ENCODE measurements at regions not wholly inside any gene's neighbourhood (a gene's known extent, or its start where the extent isn't known, plus 50 kb on each side); places are given as distances from the start of the nearest gene placed in this dataset.

GRCh38 chr1:112040891-112041740, 51.6 kb upstream of the KCND3 start:
- DNase-seq: no peak

- DNase-seq: no peak
Measured at GRCh38 chr1:112043901-112044300, 54.4 kb upstream of the KCND3 start.

DNA sequence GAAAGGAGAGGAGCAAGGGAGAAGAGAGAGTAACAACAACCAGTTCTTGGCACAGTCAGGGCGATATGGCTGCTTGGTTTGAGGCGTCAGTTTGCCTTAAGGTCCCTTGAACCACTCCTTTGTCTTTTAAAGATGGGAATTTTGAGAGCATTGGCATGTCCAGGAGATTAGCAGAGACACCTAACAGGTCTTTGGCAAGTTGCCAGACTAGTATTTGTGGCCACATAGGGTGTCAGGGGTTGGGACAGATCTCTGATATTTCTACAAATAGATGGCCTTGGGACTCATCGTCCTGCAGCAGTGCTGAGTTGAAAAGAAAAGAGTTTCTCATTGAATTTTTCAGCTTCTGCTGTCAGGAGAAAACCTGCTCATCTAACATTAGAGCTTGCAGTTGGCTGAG, 55.3 kb upstream of the KCND3 start:
- no peak for DNase-seq

DNA sequence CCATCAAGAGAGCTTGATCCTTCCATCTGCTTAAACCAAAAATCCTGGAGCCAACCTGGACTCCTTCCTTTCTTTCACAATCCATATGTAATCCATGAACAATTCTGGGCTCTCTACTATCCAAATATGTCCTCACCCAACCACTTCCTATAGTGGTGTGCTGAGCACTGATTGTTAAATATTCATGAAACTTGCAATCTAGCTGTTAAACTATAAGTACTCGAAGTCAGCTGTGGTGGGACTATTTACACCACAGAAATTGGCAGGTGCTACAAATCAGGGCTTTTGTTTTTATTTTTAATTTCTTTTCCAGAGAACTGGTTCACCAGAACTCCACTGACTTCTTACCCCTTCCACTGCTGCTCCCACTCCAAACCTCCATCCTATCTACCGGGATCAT, 57.2 kb upstream of the KCND3 start:
- DNase-seq: no peak

- no peak for DNase-seq
Measured at GRCh38 chr1:112048421-112048820, 59.0 kb upstream of the KCND3 start.

DNA sequence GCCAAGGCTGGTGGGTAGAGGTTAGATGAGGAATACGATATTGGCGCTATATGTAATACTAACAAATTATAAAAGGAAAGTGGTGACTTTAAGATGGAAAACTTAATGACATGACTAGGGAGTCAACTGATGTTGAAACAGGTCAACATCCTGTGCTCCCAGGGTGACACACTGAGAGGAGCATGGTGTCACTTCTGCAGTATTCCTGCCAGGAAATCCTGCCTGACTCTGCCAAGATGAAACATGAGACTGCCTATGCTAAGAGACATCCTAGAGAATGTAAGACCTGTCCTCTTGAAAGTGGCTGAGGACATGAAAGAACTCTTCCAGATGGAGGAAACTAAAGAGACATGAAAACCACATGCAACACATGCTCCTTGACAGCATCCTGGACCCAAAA, 65.0 kb upstream of the KCND3 start:
- DNase-seq: no peak

- no peak for DNase-seq
Measured at GRCh38 chr1:112056354-112056753, 66.9 kb upstream of the KCND3 start.

DNA sequence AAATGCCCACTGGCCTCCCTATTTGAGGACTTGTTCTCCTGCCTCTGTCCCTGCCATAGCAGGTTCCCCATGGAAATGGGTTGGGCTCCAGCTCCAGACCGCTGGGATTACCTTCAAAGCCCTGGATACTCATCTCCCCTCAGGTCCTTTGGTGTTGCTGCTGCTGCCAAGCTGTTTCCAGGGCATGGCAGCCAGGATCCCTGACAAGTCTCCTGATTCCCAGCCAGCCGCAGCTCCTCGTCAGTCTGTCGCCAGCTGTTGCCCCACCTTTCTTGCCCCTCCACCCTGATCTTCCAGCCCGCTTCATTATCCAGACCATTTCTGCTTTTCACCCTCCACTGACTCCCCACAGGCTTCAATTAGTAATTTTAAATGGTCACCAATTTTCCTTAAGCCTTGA, 68.3 kb upstream of the KCND3 start:
- DNase-seq: no peak

DNA sequence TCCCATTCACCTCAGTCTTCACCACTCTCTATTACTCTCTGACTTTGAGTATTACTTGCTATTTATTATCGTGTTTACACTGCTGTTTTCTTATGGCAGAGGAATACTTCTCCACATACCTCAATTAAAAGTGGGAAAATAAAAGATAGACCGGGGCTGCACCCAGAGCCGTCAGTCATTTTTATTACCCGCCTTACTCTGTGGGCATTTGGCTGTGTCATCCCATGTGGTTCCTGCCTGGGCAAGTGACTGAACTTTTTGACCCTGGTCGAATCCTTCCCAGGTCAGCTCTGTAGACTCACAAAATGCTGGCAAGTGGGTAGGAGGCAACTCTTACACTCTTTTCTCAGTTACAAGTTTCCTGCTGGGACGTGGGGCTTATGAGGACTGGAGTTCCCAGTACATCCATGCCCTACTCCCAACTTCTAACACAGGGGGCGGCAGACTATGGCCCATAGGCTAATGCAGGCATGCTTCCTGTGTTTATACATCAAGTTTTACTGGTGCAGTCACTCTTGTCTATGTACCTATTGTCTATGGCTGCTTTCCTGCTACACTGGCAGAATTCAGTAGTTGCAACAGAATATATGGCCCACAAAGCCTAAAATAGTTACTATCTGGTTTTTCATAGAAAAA, 69.5 kb upstream of the KCND3 start:
- DNase-seq: no peak

DNA sequence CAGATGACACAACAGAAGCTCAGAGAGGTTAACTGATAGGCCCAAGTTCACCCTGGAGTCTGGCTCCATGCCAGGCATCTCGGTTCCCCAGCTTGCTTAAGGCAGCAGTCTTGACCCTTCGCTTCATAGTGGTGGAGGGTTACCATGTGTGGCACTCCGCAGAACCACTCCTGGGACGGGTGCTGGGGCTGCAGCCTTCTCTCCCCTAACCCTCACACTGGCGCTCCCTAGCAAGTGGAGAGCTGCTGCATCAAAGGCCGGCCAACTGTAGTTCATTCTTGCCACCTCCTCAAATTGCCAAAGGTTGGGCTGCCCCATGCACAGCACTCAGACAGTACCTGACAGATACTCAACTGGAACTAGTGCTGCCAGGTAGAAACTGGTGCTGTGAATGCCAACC, 70.2 kb upstream of the KCND3 start:
- no peak for DNase-seq

- no peak for DNase-seq
Measured at GRCh38 chr1:112060261-112060660, 70.8 kb upstream of the KCND3 start.

- no peak for DNase-seq
Measured at GRCh38 chr1:112061056-112061455, 71.6 kb upstream of the KCND3 start.

DNA sequence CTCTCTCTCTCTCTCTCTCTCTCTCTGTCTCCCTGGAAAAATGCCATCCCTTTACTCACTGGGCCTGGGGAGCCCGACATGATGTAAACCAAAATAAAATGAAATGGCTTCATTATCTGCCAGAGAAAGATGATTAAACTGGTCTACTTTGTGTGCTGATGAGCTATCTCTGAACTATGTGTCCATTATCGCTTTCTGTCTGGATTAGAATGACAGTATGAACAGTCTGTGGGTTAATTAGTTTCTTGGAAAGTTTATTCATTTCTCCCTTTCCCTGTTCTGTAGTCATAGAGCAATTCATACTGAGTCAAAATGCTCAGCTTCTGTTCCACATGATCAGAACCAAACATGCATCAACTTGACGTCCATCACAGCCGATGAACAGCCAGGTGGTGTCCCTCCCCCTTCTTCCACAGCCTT, 72.4 kb upstream of the KCND3 start:
- DNase-seq: no peak

GRCh38 chr1:112063781-112064728, 74.6 kb upstream of the KCND3 start:
- DNase-seq: no peak

GRCh38 chr1:112067989-112068388, 78.5 kb upstream of the KCND3 start:
- DNase-seq: no peak

GRCh38 chr1:112070677-112071076, 81.2 kb upstream of the KCND3 start:
- DNase-seq: no peak

DNA sequence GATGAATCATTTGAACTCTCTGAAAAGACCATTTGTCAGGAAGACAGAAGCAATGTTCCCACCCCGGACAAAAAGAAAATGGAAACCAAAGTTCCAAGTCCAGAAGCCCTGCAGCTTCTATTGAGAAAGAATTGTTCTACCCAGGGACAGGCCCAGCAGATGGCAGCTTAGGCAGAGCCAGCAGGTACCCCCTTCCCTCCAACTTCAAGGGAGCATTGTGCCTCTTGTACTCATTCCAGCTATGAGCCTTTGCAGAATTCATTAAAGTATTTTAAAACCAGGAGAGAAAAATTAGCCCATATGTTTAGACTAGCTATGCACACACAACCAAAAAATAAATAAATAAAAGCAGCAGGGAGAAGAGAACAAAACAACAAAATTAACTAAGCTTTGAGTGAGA, 85.2 kb upstream of the KCND3 start:
- no peak for DNase-seq

- no peak for DNase-seq
Measured at GRCh38 chr1:112075566-112075965, 86.1 kb upstream of the KCND3 start.

GRCh38 chr1:112079446-112079845, 90.0 kb upstream of the KCND3 start:
- no peak for DNase-seq

DNA sequence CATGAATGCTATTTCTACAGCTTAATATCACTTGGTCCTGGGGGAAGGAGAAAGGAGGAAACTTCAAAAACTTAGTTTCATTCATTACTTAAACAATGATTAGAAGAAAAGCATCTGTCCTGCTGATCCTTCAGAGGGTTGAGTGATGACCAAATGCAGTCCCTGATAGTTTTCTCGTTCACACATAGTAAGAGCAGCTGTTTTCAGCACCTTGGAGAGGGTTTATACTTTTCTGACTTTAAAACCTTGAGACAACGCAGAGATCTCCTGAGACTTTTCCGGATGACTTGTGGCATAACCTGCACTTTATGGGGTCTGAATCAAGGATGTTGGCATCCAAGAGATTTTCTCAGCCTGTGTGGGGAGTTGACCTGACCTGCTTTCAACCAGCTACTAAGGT, 94.0 kb upstream of the KCND3 start:
- no peak for DNase-seq

DNA sequence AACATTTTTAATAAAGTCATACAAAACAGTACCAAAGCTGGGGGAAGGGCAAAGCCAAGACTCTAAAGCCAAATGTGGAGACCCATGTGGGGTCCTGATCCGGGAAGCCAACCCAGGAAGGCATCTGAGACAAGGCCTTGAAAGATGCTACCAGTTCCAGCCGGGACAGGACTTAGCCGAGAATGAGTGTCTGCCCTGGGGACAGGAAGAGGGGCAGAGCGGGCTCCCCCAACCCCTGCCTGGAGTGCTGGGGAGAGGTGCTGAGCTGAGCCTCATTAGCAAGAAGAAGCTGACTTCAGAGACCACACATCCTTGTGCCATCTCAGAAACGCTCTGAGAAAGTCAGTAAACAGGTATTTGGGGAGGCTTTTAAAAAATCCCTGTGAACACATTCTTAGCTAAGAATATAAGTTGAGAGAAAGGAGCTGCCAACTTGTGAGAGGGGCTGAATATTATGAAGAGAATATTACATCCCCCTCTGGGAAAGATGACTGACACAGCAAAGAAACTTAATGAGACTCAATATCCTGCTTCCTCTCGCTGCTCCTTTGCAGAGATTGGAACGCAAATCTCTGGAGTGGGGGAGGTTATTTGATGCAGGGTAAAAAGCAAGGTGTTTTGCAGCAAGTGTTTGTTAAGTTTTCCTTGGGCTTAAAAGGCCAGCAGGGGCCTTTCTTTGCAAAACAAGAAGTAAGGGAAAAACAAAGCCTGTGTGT, 103.3 kb upstream of the KCND3 start:
- no peak for DNase-seq

DNA sequence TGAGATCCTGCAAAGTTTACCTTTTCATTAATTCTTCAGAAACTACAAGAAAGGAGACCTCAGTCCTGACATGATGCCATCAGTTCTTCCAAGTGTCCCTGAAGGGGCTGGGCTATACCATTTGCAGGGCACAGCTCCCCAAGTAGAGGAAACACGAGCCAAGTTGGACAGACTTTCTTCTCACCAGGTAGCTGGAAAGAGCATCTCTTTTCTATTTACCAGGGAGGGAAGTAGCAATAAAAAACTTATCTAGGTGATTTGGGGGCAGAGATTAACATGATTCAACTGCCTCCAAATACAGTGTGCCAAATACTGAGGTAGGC, 103.9 kb upstream of the KCND3 start:
- DNase-seq: no peak

GRCh38 chr1:112099979-112100378, 110.5 kb upstream of the KCND3 start:
- DNase-seq: no peak
